Astrocyte of the hippocampus (primary cell): ENCODE measurements at regions not wholly inside any gene's neighbourhood (a gene's known extent, or its start where the extent isn't known, plus 50 kb on each side); places are given as distances from the start of the nearest gene placed in this dataset.
"Not testable (repeated sequence)": the region's sequence is repeated elsewhere in the genome, so short reads cannot be mapped to it uniquely, and the experiment has no call there.

Experiments used
- DNase-seq: peaks from one replicate; pipeline ENCODE4 v3.0.0; 2011; ENCODE audit warnings: low read depth, low spot score

DNA sequence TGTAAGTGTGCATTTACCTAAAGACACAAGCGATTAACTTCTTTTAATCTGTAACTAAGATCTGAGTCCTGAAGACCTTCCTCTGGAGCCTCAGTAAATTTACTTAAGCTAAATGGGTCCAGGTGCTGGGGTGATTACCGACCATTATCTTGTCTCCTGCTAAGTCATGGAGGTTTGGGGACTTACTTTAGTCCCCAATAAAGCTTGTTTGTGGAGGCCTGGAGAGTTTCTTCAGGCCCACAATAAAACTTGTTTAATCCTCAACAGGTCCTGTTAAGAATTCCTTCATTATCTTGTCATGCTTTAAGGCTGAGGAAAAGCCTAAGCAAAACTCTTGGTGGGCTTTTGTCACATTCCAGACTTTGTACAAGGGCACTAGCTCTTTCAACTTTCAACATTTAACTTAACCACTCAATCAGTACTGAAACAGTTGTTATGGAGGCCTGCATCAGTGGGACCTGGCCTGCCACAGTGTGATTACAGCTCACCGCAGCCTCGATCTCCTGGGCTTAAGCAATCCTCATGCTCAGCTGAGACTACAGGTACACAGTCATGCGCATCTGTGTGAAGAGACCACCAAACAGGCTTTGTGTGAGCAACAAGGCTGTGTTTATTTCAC, 84.0 kb downstream of the FMO4 start:
- DNase-seq: no peak

DNA sequence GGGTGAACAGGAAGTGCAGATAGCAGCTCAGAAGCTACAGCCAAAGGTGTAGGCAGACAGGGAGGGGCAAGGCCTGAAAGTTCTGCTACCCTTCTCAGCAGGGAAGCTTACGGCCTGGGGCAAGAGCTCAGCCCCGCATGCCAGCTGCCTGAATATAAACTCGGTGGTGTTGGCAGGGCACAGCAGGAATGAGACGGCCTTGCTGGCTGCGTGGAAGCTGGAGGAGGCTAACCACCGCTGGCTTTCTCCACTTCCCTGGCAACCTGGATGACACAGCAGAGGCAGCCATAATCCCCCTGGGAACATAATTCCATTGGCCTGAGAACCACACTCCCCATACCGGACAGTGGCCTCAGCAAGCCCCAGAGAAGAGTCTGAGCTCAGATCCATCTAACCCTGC, 81.9 kb upstream of the PRRC2C start:
- DNase-seq: peak; percentile 51

- DNase-seq: no peak
These were observed 80.0 kb upstream of the PRRC2C start for GRCh38 chr1:171405391-171405714.

DNA sequence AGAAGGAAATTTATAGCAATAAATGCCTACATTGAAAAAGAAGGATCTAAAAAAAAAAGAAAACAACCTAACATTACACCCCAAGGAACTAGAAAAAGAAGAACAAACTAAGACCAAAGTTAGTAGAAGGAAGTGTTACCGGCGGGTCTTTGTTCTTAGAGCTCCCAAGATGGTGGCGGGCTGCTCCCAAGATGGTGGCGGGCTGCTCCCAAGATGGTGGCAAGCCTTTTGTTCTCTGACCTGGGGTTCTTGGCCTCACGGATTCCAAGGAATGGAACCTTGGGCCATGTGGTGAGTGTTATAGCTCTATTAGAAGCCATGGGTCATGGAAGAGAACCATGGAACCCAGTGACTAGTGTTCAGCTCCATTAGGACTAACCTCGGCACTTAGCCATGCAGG, 71.8 kb upstream of the PRRC2C start:
- DNase-seq: not testable (repeated sequence)

GRCh38 chr1:171418546-171418945, 66.8 kb upstream of the PRRC2C start:
- no peak for DNase-seq

GRCh38 chr1:171420810-171421209, 64.5 kb upstream of the PRRC2C start:
- no peak for DNase-seq

DNA sequence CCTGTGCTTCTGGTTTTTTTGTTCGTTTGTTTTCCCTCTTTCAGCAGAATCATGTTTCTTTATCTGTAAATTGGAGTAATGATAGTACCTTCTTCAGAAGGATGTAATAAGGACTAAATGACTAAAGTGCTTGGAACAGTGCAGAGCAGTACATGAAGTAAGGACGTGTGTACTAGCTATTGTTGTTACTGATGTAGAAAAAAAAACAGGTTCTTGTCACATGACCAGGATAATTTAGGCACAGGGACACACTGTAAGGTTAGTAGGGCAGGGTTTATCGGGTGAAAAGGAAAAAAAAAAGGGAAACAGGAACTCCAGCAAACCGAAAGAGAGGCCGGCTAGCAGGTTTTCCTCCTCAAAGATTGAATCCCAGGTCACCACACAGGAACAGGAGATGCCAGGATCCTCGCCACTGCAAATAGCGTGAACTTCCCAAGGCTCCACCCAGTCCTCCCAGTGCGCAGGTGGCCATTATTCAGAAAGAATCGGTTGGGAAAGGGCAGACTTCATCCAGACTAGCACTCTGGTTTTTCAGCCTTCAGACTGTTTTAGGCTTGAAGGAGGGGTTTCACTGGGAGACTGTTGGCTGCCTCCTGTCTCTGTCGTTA, 63.8 kb upstream of the PRRC2C start:
- no peak for DNase-seq

DNA sequence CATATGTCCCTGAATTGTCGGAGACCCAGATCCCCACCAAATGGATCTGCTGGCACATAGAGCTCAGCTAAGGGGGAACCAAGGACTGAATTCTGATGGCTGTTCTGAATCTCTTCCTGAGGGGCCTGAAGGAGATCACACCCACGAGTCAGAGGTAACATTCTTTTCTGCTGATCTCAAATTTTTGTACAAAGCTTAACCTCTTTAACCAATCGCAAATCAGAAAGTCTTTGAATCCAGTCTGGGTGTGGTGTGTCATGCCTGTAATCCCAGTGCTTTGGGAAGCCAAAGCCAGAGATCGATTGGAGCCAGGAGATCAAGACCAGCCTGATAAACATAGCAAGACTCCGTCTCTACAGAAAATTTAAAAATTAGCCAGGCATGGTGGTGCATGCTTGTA, 62.8 kb upstream of the PRRC2C start:
- DNase-seq: no peak

DNA sequence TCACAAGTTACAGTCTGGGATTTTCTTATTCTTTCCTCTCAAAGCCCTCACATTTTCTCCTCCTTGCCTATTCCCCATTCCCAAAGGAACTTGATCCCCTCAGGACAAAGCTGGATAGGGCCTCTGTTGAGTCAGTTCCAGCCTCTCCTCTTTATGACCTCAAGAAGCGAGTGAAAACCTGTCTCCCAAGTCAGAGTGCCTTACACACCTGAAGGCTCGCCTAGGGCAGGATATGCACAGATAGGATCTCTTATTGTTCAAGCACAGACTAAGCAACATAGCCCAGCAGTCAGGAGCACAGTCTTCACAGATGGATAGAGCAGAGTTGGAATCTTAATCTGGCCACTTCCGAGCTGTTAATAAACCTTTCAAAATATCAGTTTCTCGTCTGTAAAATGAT, 60.8 kb upstream of the PRRC2C start:
- DNase-seq: no peak

- no peak for DNase-seq
These were observed 58.7 kb upstream of the PRRC2C start for GRCh38 chr1:171426645-171427044.

GRCh38 chr1:171427852-171428471, 57.4 kb upstream of the PRRC2C start:
- DNase-seq: no peak

DNA sequence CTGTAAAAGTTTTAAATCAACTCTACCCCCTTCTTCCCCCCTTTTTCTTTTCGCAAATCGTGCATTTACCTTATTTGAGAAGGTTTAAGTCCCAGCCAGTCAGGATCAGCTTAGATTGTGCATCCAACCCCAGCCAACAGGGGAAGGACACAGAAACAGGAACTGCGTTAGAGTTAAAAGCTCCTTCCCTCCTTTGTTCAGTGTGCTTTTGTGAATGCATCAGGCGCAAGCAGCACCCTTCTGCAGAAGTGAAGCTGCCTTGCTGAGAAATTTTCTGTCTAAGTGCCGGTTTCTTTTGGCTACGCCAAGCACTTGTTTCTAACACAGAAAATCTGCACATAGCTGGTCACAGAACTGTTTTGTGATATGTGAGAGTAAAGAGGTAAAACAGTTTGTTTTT, 56.2 kb upstream of the PRRC2C start:
- no peak for DNase-seq

- DNase-seq: no peak
These were observed 53.3 kb upstream of the PRRC2C start for GRCh38 chr1:171431994-171432393.

GRCh38 chr1:171432473-171432872, 52.9 kb upstream of the PRRC2C start:
- no peak for DNase-seq

GRCh38 chr1:171433451-171433850, 51.9 kb upstream of the PRRC2C start:
- DNase-seq: peak; percentile 85

GRCh38 chr1:171434717-171435346, 50.5 kb upstream of the PRRC2C start:
- peak; percentile 73 for DNase-seq
